Small intestine (tissue), 7 donors: ENCODE measurements at regions not wholly inside any gene's neighbourhood (a gene's known extent, or its start where the extent isn't known, plus 50 kb on each side); places are given as distances from the start of the nearest gene placed in this dataset.

ENCODE experiments used
- DNase-seq, 2 donors: peaks; one replicate each; pipeline versions ENCODE4 v3.0.0 to v3.0.0-alpha.2; 2013
- FAIRE-seq: peaks from 2 replicates; lab custom pipeline; 2012; peaks lifted over from hg19 to GRCh38; lab: Jason Lieb, UNC
- H3K27ac ChIP-seq, 3 donors: one replicate each; pipeline ENCODE4 v1.5.1; 2013; ENCODE audit warnings: low read length in 2 of 3, mild to moderate bottlenecking in 2 of 3, control low read depth in 1 of 3, inconsistent platforms in 1 of 3, low read depth in 1 of 3, moderate library complexity in 1 of 3
- H3K27me3 ChIP-seq, 3 donors: one replicate each; pipeline ENCODE4 v1.6.1; 2013; ENCODE audit warnings: low read length in 3 of 3, inconsistent platforms in 1 of 3; ENCODE audit not compliant: control insufficient read depth in 3 of 3, insufficient read depth in 3 of 3
- H3K36me3 ChIP-seq, 3 donors: one replicate each; pipeline ENCODE4 v1.6.1; 2013; ENCODE audit warnings: low read length in 3 of 3, inconsistent platforms in 1 of 3, low read depth in 1 of 3, mild to moderate bottlenecking in 1 of 3, moderate library complexity in 1 of 3; ENCODE audit not compliant: control insufficient read depth in 3 of 3, insufficient read depth in 2 of 3
- H3K4me1 ChIP-seq, 3 donors: one replicate each; pipeline ENCODE4 v1.6.1; 2013; ENCODE audit warnings: low read length in 2 of 3, inconsistent platforms in 1 of 3, low read depth in 1 of 3, mild to moderate bottlenecking in 1 of 3, moderate library complexity in 1 of 3; ENCODE audit not compliant: control insufficient read depth in 3 of 3, insufficient read depth in 2 of 3
- H3K4me3 ChIP-seq, 3 donors: one replicate each; pipeline ENCODE4 v1.5.1; 2013; ENCODE audit warnings: low read length in 3 of 3, control low read depth in 1 of 3, inconsistent platforms in 1 of 3, low read depth in 1 of 3, mild to moderate bottlenecking in 1 of 3, moderate library complexity in 1 of 3
- H3K9me3 ChIP-seq, 2 donors: one replicate each; pipeline ENCODE4 v1.6.1; 2013; ENCODE audit warnings: low read depth in 1 of 2, low read length in 1 of 2; ENCODE audit not compliant: control insufficient read depth in 2 of 2, insufficient read depth in 1 of 2
- WGBS, 3 donors: extraction: QIAGEN DNeasy Blood & Tissue Kit; methylation state at CpG; one replicate each; pipeline ENCODE4 v1.1.7; 2013; 5-methylcytosine and 5-hydroxymethylcytosine counted together
- donor health status: healthy with polysubstance abuse.
- donor health status: control.
- donor health status: control.
- donor health status: Bipolar disorder and iron deficiency.
- donor health status: healthy.

GRCh38 chr5:124453221-124454051 lies 293.0 kb downstream of the ZNF608 start:
- no peak for DNase-seq
- peak overlapping the region in 1 of 3 donors; percentile 58 for H3K27ac ChIP-seq
- no peaks in the 10 kb centered on the region for H3K36me3 ChIP-seq
- H3K4me1 ChIP-seq, result no peaks in the 10 kb centered on the region
- FAIRE-seq, result no peak
- H3K27me3 ChIP-seq, result no peaks in the 10 kb centered on the region
- H3K4me3 ChIP-seq, result no peak overlapping the region
- no peaks in the 10 kb centered on the region for H3K9me3 ChIP-seq
- 64 to 73% (median 73%) methylated on average over 5 of the region's 5 CpGs for WGBS, 3 donors

DNA sequence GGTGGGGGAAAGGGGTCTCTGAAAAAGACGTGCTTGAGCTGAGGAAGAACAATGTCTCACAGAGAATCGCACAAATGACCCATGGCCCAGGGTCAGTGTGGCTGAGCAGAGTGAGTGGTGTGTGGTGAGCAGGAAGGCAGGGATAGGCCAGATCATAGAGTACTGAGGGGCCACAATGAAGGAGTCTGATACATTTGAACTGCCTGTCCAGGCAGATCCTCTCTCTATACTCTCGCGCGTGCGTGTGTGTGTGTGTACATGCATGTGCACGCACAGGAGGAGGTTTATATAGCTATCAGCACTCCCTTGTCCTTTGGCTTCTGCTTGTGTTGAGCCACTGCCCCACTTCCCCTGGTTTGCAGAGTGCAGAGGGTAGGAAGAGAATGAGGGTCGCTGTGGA lies 294.0 kb downstream of the ZNF608 start:
- DNase-seq, result no peak
- no peaks in the 10 kb centered on the region for H3K9me3 ChIP-seq
- no peak for FAIRE-seq
- no peaks in the 10 kb centered on the region for H3K27me3 ChIP-seq
- H3K27ac ChIP-seq, result no peak overlapping the region
- 91 to 93% (median 93%) methylated on average over 8 of the region's 8 CpGs for WGBS, 3 donors
- H3K36me3 ChIP-seq, result no peaks in the 10 kb centered on the region
- no peaks in the 10 kb centered on the region for H3K4me1 ChIP-seq
- H3K4me3 ChIP-seq, result no peak overlapping the region

GRCh38 chr5:124451721-124452383 lies 294.6 kb downstream of the ZNF608 start:
- no peaks in the 10 kb centered on the region for H3K4me1 ChIP-seq
- 89 to 93% (median 90%) methylated on average over 7 of the region's 7 CpGs for WGBS, 3 donors
- H3K27ac ChIP-seq, result no peak overlapping the region
- H3K27me3 ChIP-seq, result no peaks in the 10 kb centered on the region
- H3K36me3 ChIP-seq, result no peaks in the 10 kb centered on the region
- DNase-seq (peak in 1 of 2 donors; percentile 41), FAIRE-seq (no peak)
- H3K4me3 ChIP-seq, result no peak overlapping the region
- no peaks in the 10 kb centered on the region for H3K9me3 ChIP-seq

- Histone ChIP-seq H3K27me3 (no peaks in the 10 kb centered on the region), H3K36me3 (no peaks in the 10 kb centered on the region), H3K27ac (no peak overlapping the region), H3K4me3 (no peak overlapping the region), H3K4me1 (no peaks in the 10 kb centered on the region), H3K9me3 (no peaks in the 10 kb centered on the region)
- no peak for FAIRE-seq
- no peak for DNase-seq
- 83 to 95% (median 86%) methylated on average over 6 of the region's 6 CpGs for WGBS, 3 donors
These were observed 300.3 kb downstream of the ZNF608 start for GRCh38 chr5:124446120-124446519.

GRCh38 chr5:124445070-124445619 lies 301.3 kb downstream of the ZNF608 start:
- no peaks in the 10 kb centered on the region for H3K27me3 ChIP-seq
- no peak overlapping the region for H3K27ac ChIP-seq
- no peaks in the 10 kb centered on the region for H3K4me1 ChIP-seq
- no peaks in the 10 kb centered on the region for H3K9me3 ChIP-seq
- H3K4me3 ChIP-seq, result no peak overlapping the region
- WGBS, 3 donors, result 34 to 69% (median 57%) methylated on average over 3 of the region's 3 CpGs
- FAIRE-seq (no peak), DNase-seq (no peak)
- H3K36me3 ChIP-seq, result no peaks in the 10 kb centered on the region

GRCh38 chr5:124444147-124444775 lies 302.2 kb downstream of the ZNF608 start:
- Histone ChIP-seq H3K4me3 (no peak overlapping the region), H3K36me3 (no peaks in the 10 kb centered on the region), H3K4me1 (no peaks in the 10 kb centered on the region), H3K9me3 (no peaks in the 10 kb centered on the region), H3K27ac (no peak overlapping the region), H3K27me3 (no peaks in the 10 kb centered on the region)
- 68 to 87% (median 87%) methylated on average over 4 of the region's 4 CpGs for WGBS, 3 donors
- FAIRE-seq (no peak), DNase-seq (no peak)

DNA sequence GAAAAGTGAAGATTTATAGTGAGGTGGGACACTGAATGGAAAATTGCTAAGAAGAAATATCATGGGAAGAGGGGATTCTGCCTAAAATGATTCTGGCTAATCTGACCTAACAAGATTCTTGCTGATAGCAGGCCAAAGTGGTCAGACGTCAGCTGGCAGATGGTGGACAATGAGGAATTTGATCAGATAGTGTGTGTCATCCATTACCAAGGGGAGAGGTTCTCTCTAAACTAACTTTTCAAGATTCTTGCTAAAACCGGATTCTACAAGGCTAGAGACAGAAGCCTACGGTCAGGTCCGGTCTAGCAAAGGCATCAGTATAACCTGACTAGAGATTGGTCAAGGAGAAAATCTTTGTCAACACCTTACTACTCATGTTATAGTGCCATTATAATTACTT lies 306.0 kb downstream of the ZNF608 start:
- Histone ChIP-seq H3K36me3 (no peaks in the 10 kb centered on the region), H3K4me1 (no peaks in the 10 kb centered on the region), H3K9me3 (no peaks in the 10 kb centered on the region), H3K4me3 (no peak overlapping the region), H3K27ac (no peak overlapping the region), H3K27me3 (no peaks in the 10 kb centered on the region)
- WGBS, 3 donors, result 92 to 95% (median 92%) methylated on average over 4 of the region's 4 CpGs
- no peak for FAIRE-seq
- DNase-seq, result no peak

GRCh38 chr5:124439609-124440008 lies 306.8 kb downstream of the ZNF608 start:
- FAIRE-seq, result no peak
- WGBS, 3 donors, result 88 to 92% (median 91%) methylated on average over 3 of the region's 3 CpGs
- no peaks in the 10 kb centered on the region for H3K4me1 ChIP-seq

More at GRCh38 chr5:124439609-124440008, 306.8 kb downstream of the ZNF608 start:
- Histone ChIP-seq H3K36me3 (no peaks in the 10 kb centered on the region), H3K27me3 (no peaks in the 10 kb centered on the region), H3K4me3 (no peak overlapping the region), H3K27ac (no peak overlapping the region), H3K9me3 (no peaks in the 10 kb centered on the region)
- DNase-seq, result no peak
